GM21515 (cell line): ENCODE measurements at regions not wholly inside any gene's neighbourhood (a gene's known extent, or its start where the extent isn't known, plus 50 kb on each side); places are given as distances from the start of the nearest gene placed in this dataset.
"Not testable (repeated sequence)": the region's sequence is repeated elsewhere in the genome, so short reads cannot be mapped to it uniquely, and the experiment has no call there.

ENCODE experiments used
- ATAC-seq: cut with Tn5 transposase; IDR thresholded peaks from one replicate; pipeline ENCODE4 v1.9.1; 2021; ENCODE audit not compliant: unreplicated experiment

- ATAC-seq: no peak
These were observed 222.2 kb downstream of the LY86 start for GRCh38 chr6:6810727-6811126.

GRCh38 chr6:6811128-6812009 lies 222.8 kb downstream of the LY86 start:
- no peak for ATAC-seq

GRCh38 chr6:6812427-6812826 lies 223.9 kb downstream of the LY86 start:
- no peak for ATAC-seq

DNA sequence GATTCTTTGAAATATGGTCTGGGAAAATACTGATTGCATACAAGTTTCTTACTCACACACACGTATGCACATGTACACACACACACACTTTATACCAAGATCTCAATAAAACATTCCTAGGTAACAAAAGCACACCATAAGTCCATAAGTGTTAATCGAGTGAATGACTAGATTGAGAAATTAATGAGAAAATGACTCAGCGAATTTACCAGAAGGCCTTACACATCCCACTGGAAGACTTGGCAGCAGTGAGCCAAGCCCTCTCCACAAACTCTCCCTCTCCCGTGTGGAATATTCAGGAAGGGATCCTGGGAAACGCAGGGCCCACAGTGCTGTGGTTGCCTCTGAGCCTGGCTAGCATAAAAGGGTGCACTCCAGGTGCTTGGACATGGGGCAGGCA lies 227.2 kb downstream of the LY86 start:
- ATAC-seq: no peak

- ATAC-seq: no peak
These were observed 228.2 kb downstream of the LY86 start for GRCh38 chr6:6816716-6817115.

- no peak for ATAC-seq
These were observed 229.6 kb downstream of the LY86 start for GRCh38 chr6:6818078-6818639.

DNA sequence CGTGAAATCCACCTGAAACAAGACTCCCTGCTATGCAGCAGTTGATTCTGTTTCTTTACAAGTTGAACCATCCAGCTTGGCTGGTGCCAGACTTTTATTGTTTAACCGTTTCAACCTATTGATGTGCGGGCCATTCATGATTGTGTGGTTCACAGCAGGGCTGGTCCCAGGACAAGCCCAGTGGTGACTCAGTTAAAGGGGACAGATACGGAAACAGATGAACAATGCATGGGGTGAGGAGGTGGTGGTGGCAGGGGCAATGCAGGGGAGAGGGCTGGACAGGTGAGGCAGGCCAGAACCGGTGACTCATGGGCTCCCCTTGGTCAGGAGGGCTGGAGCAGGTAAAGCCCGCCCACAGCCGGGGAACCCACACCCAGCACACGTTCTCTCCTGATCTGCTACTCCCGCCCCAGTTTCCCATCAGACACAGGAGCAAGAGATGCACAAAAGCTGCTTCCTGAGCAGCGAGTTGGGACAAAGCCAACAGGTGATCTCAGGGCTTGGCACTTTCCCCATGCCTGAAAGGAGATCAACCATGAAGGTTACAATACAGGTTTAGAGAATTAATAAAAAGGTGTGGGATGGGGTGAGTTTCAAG lies 232.2 kb downstream of the LY86 start:
- ATAC-seq: no peak

GRCh38 chr6:6821639-6822261 lies 233.2 kb downstream of the LY86 start:
- ATAC-seq: no peak

GRCh38 chr6:6823030-6823429 lies 234.5 kb downstream of the LY86 start:
- ATAC-seq: no peak

- ATAC-seq: no peak
These were observed 235.2 kb downstream of the LY86 start for GRCh38 chr6:6823568-6824224.

GRCh38 chr6:6824381-6824780 lies 235.9 kb downstream of the LY86 start:
- ATAC-seq: no peak

DNA sequence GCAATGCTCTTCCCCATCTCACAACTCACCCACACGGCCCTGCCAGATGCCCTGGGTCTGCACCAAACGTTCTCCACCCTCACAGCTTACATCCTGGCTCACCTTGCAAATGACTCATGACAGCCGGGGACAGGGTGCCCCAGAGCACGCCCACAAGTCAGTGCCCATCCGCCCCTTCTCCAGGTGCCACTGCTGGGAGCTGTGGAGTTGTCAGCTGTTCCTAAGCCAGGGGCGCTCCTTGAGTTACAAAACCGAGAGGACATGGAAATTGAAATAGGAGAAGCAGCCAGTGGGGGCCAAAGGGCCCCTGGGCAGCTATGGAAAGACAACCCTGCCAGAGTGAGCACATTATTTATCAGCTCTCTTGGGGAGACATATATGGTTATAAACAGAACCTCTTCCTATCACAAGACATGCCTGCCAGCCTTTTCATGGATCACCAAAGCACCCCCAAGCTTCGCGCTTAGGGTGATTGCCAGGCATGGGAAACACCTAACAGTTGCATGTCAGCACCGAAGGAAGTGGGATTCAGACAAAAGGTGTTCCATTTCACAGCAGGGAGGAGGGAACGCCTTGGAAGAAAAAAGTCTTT lies 236.8 kb downstream of the LY86 start:
- ATAC-seq: no peak

- ATAC-seq: no peak
These were observed 237.8 kb downstream of the LY86 start for GRCh38 chr6:6826095-6826901.

DNA sequence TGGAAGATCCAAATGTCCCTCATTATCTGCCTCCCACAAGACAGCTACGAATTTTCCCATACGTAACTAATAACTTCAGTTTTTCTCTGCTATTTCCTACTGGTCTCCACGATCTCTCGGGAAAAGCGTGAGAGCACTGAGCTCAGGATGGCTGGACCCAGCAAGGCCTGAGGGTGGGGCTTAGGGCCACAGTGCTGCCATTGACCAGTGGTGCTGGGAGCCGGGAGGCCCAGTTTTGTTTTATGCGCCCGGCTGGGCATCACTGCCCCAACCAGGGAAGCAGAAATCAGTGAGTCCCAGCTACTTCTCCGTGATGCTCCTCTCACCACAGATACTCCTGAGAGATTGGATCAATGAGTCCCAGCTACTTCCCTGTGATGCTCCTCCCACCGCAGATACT lies 238.4 kb downstream of the LY86 start:
- ATAC-seq: no peak

DNA sequence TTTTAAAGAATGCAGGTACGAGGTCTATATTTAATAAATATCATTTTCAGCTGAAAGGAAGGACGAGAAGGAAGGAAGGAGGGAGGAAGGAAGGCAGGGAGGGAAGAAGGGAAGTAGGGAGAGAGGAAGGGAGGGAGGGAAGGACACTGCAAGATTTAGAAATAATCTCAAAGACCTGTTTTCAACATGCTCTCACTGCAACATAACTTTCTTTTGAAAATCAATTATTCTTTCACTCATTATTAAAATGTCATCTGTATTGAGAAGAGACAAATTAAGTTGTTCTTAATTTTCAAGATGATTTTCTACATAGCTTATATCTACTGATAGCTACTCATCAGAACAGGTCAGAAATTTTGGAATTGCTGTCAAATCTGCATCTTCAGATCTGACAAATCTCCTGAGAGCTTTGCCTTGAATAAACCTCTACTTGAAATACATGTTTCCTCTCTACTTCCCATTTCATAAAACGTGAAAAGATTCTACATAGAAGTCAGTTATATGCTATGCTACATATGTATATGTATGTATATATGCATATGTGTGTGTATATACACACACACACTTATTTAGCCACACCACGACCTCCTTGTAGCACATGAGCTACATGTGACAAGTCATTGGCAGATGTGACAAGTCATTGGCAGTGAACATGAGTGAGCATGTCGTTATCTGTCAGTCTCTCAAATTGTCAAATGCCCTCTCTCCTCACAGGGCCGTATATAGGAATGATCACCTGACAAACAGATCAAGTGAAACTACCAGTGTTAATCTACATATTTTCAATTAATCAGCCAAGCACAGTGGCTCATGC lies 241.6 kb downstream of the LY86 start:
- ATAC-seq: no peak

DNA sequence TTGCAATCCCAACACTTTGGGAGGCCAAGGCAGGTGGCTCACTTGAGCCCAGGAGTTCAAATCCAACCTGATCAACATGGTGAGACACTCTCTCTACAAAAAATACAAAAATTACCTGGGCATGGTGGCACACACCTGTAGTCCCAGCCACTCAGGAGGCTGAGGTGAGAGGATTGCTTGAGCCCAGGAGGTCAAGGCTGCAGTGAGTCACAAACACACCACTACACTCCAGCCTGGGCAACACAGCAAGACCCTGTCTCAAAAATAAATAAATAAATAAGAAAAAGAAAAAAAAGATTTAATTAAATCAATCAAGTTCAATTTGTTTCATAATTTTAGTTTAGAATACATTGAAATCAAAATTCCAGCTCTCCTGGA lies 242.2 kb downstream of the LY86 start:
- not testable (repeated sequence) for ATAC-seq

GRCh38 chr6:6832439-6832838 lies 243.9 kb downstream of the LY86 start:
- ATAC-seq: no peak

GRCh38 chr6:6834356-6835222 lies 246.1 kb downstream of the LY86 start:
- ATAC-seq: no peak

DNA sequence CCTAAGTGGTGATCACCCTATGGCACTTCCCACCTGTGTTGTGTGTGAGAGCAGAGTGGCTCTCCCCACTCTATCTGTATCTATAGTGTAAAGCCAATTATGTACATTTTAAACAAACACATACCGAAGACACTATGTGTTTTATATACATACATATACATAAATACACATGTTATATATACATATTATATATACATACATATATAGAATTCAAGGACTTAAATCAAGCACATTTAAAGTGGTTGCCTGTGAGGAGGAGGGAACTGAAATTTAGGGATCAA lies 246.6 kb downstream of the LY86 start:
- no peak for ATAC-seq
